Neural cell (in vitro differentiated cells): ENCODE measurements at regions not wholly inside any gene's neighbourhood (a gene's known extent, or its start where the extent isn't known, plus 50 kb on each side); places are given as distances from the start of the nearest gene placed in this dataset.

Experiments
- EZH2 ChIP-seq: fragments of 200-600, 300-800 bp; shearing (Covaris generic), sonication (generic); IDR thresholded peaks from 2 replicates; pipeline ENCODE4 v1.6.1; 2014; ENCODE audit warnings: antibody characterized with exemption, low read length, borderline replicate concordance, mild to moderate bottlenecking; ENCODE audit not compliant: insufficient read depth, poor library complexity, severe bottlenecking
- MXI1 ChIP-seq: fragments of 450-650 bp; conservative IDR thresholded peaks from 2 replicates; pipeline ENCODE4 v1.6.1; 2014; ENCODE audit warnings: antibody characterized with exemption, mild to moderate bottlenecking; ENCODE audit not compliant: poor library complexity, severe bottlenecking
- POLR2AphosphoS5 ChIP-seq: IDR thresholded peaks from 2 replicates; pipeline ENCODE4 v1.6.1; 2012
- RAD21 ChIP-seq: fragments of 450-650 bp; conservative IDR thresholded peaks from 2 replicates; pipeline ENCODE4 v1.6.1; 2014; ENCODE audit warnings: antibody characterized with exemption, mild to moderate bottlenecking, moderate library complexity
- TAF1 ChIP-seq: IDR thresholded peaks from 2 replicates; pipeline ENCODE4 v1.6.1; 2012; ENCODE audit warnings: low read depth
- TF ChIP-seq, protein P1 (sequence below): fragments of 450-650 bp; IDR thresholded peaks from 2 replicates; pipeline ENCODE4 v1.5.1; 2014; ENCODE audit warnings: antibody characterized with exemption, mild to moderate bottlenecking, moderate library complexity; ENCODE audit not compliant: poor library complexity, severe bottlenecking
- TF ChIP-seq, protein P2 (sequence below): IDR thresholded peaks from 2 replicates; pipeline ENCODE4 v1.6.1; 2012; ENCODE audit warnings: borderline replicate concordance

DNA sequence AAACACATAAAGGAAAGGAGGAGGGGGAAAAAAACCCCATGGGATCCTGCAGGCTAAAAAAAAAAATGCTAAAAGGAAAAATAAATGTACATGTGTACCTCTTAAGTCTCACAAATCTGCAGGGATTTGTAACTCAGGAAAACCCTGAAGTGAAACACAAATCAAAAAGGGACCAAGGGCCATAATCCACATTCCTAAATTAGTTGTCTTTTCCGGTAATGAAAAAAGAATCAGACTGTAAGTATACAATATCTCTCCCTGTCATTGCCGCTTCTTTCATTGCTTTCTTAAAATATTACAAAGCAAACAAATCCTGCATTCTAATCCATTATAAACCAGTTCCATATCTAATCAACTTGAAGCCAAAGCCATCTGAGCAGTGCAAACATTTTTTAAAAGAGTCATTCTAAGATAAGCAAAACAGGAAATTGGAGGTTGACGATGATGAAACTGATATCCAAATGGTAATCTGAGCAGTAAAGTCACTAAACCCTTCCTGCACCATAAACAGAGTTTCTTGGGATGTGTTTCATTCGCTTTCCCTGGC is 58.7 kb upstream of the SIM2 start:
- TF ChIP-seq, protein P1, sequence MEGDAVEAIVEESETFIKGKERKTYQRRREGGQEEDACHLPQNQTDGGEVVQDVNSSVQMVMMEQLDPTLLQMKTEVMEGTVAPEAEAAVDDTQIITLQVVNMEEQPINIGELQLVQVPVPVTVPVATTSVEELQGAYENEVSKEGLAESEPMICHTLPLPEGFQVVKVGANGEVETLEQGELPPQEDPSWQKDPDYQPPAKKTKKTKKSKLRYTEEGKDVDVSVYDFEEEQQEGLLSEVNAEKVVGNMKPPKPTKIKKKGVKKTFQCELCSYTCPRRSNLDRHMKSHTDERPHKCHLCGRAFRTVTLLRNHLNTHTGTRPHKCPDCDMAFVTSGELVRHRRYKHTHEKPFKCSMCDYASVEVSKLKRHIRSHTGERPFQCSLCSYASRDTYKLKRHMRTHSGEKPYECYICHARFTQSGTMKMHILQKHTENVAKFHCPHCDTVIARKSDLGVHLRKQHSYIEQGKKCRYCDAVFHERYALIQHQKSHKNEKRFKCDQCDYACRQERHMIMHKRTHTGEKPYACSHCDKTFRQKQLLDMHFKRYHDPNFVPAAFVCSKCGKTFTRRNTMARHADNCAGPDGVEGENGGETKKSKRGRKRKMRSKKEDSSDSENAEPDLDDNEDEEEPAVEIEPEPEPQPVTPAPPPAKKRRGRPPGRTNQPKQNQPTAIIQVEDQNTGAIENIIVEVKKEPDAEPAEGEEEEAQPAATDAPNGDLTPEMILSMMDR, result no peak
- TF ChIP-seq EZH2 (no peak), RAD21 (no peak), MXI1 (no peak), POLR2AphosphoS5 (no peak), TAF1 (no peak)
- TF ChIP-seq, protein P2, sequence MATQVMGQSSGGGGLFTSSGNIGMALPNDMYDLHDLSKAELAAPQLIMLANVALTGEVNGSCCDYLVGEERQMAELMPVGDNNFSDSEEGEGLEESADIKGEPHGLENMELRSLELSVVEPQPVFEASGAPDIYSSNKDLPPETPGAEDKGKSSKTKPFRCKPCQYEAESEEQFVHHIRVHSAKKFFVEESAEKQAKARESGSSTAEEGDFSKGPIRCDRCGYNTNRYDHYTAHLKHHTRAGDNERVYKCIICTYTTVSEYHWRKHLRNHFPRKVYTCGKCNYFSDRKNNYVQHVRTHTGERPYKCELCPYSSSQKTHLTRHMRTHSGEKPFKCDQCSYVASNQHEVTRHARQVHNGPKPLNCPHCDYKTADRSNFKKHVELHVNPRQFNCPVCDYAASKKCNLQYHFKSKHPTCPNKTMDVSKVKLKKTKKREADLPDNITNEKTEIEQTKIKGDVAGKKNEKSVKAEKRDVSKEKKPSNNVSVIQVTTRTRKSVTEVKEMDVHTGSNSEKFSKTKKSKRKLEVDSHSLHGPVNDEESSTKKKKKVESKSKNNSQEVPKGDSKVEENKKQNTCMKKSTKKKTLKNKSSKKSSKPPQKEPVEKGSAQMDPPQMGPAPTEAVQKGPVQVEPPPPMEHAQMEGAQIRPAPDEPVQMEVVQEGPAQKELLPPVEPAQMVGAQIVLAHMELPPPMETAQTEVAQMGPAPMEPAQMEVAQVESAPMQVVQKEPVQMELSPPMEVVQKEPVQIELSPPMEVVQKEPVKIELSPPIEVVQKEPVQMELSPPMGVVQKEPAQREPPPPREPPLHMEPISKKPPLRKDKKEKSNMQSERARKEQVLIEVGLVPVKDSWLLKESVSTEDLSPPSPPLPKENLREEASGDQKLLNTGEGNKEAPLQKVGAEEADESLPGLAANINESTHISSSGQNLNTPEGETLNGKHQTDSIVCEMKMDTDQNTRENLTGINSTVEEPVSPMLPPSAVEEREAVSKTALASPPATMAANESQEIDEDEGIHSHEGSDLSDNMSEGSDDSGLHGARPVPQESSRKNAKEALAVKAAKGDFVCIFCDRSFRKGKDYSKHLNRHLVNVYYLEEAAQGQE, result no peak
